Endometrium (tissue), 2 donors: ENCODE measurements at regions not wholly inside any gene's neighbourhood (a gene's known extent, or its start where the extent isn't known, plus 50 kb on each side); places are given as distances from the start of the nearest gene placed in this dataset.

ENCODE experiments used
- FAIRE-seq: peaks from 2 replicates; lab custom pipeline; 2012; peaks lifted over from hg19 to GRCh38; lab: Jason Lieb, UNC
- donor health status: control.
- donor health status: control.

- no peak for FAIRE-seq
Measured at GRCh38 chr16:82358606-82359221, 188.7 kb upstream of the MPHOSPH6 start.

- no peak for FAIRE-seq
Measured at GRCh38 chr16:82358161-82358560, 188.1 kb upstream of the MPHOSPH6 start.

DNA sequence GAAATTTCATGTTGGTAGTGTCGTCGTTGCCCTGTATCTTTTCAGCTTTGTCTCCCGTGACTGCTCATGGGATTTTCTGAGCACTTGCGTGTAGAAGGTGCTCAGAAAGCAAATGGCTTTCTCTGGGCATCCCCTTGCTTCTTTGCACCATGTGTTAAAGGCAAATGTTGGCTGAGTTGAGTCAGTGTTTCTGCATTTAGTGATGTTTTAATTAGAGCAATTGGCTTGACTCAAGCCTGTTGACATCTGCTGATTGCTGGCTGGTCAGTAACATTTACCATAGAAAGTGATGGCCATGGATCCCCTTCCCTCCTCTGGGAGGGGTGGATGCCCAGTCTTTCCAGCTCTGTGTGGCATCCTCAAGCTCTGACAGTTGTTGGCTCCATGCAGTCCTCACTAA lies 187.2 kb upstream of the MPHOSPH6 start:
- no peak for FAIRE-seq

- no peak for FAIRE-seq
Measured at GRCh38 chr16:82350560-82350959, 180.5 kb upstream of the MPHOSPH6 start.

DNA sequence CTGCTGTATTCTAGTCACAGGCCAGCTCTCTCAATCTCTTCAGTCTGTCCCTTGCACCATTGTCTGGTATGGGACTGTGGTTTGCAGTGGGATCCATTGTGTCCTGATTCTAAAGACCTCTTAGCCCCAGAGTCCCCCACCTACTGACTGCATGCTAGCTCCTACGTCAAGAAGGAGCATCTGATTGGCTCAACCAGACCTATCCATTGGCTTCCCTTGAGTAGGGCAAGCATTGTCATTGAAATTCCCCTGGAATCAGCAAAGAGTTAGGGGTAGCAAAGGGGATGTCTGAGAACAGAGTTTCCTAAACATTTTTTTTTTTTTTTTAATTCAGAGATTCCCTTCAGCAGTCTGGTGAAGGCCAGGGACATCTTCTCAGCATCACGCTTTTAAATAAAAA lies 175.3 kb upstream of the MPHOSPH6 start:
- no peak for FAIRE-seq

DNA sequence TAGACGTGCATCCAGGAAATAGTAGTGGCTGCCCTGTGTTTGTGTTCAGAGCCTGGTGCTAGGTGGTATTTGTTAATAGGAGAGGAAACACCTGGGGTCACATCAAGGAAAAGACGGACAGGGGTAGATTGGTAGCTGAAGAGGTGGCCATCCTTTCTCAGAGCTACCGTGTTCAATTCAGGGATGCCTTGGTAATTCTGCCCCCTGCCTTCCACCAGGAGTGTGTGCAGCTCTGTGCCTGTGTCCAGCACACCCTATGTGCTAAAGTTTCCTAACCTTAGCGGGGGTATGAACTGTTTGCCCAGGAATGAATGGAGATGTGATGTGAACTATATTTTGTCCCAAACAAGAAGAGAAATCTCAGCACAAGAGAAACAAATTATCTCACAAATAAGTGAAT lies 174.1 kb upstream of the MPHOSPH6 start:
- FAIRE-seq, result no peak

- FAIRE-seq, result no peak
Measured at GRCh38 chr16:82341146-82341669, 171.2 kb upstream of the MPHOSPH6 start.

GRCh38 chr16:82340531-82340930 lies 170.5 kb upstream of the MPHOSPH6 start:
- peak; percentile 77 for FAIRE-seq

DNA sequence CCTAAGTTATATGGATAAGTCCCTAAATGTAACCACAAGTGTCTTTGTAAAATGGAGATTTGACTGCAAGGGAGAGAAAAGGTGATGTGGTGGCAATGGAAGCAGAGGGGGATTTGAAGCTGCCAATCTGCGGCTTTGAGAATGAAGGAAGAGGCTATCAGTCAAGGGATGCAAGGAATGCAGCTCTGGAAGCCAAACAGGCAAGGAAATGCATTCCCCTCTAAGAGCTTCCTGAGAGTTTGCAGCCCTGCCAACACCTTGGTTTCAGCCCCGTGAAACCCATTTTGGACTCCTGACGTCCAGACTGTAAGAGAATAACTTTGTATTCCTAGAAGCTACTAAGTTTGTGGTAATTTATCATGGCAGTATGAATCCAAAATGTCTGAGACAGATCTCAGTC lies 167.3 kb upstream of the MPHOSPH6 start:
- no peak for FAIRE-seq

DNA sequence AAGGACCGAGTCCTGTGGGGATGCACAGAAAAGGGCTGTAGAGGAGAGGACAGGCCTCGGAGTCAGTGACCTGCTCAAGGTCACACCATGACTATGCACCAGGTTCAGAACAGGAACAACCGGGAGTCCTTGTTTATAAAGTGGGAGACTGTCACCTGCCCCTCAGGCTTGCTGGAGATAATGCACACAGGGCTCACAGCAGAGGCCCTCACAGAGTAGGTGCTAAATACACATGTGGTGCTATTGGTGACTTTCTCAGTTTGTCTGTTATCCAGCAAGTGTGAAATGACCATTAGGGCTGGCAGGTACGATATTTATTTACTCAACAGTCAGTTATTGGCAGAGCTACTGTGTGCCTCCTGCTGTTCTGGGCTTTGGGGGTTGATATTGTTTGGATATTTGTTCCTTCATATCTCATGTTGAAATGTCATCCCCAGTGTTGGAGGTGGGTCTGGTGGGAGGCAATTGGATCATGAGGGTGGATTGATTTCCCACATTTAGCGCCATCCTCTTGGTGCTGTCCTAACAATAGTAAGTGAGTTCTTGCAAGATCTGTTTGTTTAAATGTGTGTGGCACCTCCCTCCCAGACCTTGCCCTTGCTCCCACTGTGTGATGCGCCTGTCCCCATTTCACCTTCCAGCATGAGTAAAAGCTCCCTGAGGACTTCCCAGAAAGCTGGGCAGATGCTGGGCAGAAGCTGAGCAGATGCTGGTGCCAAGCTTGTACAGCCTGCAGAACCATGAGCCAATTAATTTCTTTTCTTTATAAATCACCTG lies 162.1 kb upstream of the MPHOSPH6 start:
- FAIRE-seq, result no peak

DNA sequence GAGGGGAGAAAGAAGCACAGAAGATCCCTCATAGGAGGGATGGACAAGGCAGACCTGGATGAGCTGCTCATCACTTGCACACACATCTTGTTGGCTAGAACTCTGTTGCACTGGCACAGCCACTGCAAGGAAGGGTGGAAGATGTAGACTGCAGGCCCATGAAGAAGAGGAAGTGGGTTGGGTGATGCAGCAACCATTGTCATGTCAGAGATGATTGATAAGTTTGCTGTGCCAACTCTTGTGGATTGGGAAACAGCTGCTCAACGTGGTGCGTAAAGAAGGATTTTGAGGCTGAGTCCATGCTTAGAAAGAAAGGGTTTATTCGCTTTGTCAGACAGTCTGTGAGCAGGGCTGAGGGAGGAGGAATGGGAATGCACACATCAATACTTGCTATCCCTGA lies 161.4 kb upstream of the MPHOSPH6 start:
- no peak for FAIRE-seq

- FAIRE-seq, result no peak
Measured at GRCh38 chr16:82329504-82330192, 159.6 kb upstream of the MPHOSPH6 start.

DNA sequence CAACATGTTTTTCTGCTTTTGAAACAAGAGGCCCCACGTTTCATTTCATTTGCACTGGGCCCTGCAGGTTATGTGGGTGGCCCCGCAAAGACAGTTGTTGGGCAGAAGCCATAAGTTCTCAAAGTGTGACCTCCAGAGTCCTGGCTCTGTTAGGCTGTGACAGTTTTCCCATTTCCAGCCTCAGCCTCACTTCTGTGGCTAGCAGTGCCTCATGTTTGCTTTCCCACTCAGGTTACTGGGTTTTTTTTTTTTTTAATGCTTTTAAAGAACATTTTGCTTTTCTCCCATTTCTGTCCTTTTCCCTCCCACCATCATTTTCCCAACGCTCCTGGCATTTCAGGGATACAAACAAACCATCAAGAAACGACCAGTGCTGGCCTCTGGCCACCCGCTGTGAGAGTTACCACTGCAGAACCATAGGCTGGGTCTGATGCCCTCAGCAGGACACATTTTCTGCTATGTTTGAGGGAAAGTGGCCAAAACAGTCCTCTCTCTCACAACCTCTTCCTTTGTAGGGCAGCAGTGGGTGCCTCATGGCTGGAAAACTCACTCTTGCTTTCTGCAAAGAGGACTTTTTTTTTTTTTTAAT lies 159.0 kb upstream of the MPHOSPH6 start:
- FAIRE-seq, result no peak

DNA sequence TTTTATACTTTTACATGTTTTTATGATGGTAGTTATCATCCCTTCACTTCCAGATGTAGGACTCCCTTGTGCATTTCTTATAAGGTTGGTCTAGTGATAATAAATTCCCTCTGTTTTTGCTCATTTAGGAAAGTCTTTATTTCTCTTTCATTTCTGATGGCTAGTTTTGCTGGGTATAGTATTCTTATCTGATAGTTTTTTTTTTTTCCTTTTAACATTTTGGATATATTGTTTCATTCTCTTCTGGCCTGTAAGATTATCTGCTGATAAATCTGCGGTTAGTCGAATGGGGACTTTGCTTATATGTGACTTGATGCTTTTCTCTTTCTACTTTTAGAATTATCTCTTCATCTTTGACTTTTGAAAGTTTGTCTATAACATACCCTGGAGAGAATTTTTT lies 153.1 kb upstream of the MPHOSPH6 start:
- FAIRE-seq, result no peak

DNA sequence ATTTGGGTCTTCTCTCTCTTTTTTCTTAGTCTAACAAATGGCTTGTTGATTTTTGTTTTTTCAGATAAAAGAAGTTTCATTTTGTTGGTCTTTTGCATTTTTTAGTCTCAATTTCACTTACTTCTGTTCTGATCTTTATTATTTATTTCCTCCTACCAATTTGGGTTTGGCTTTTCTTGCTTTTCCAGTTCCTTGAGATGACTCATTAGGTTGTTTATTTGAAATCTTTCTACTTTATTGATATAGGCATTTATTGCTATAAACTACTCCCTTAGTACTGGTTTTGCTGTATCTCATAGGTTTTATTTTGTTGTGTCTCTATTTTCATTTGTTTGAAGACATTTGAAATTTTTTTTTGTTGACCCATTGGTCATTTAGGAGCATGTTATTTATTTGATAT lies 152.2 kb upstream of the MPHOSPH6 start:
- FAIRE-seq, result peak; percentile 51

GRCh38 chr16:82319038-82319437 lies 149.0 kb upstream of the MPHOSPH6 start:
- FAIRE-seq, result no peak

- no peak for FAIRE-seq
Measured at GRCh38 chr16:82317411-82318167, 147.6 kb upstream of the MPHOSPH6 start.

- no peak for FAIRE-seq
Measured at GRCh38 chr16:82313754-82314153, 143.7 kb upstream of the MPHOSPH6 start.

GRCh38 chr16:82311528-82311927 lies 141.5 kb upstream of the MPHOSPH6 start:
- no peak for FAIRE-seq

GRCh38 chr16:82302042-82302727 lies 132.2 kb upstream of the MPHOSPH6 start:
- FAIRE-seq, result no peak

GRCh38 chr16:82301146-82301755 lies 131.2 kb upstream of the MPHOSPH6 start:
- no peak for FAIRE-seq
